ENCODE measurements at regions not wholly inside any gene's neighbourhood (a gene's known extent, or its start where the extent isn't known, plus 50 kb on each side); places are given as distances from the start of the nearest gene placed in this dataset.

DNA sequence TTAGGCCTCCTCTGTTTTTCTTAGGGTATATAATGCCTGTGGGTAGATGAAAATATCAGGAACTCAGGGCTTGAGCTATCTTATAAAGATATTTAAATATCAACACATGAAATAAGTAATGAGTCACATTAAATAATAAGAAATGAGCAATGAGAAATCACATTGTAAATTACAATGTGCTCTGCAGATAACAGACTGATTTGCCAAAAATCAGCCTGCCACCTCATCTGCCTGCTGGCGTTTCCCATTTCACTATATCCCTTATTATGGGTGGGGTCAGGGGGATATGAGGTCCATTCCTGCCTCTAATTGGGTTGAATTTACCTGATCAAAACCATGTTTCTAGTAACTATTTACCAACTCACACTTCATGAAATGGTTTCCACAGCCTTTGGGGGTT is 335.2 kb downstream of the CDC5L start:
- ATAC-seq = no peak
- in situ Hi-C loops (cut with HindIII; ENCODE audit: low pct_unique_long_range_greater_than_20kb, low sequenced_read_pairs) (no loop called here), intact Hi-C loops (cut with micrococcal nuclease; ENCODE audit: unreplicated experiment) (no loop called here)
- Histone ChIP-seq H3K36me3 (ENCODE audit: control insufficient read depth, insufficient read depth, low read length) (no peaks in the 10 kb centered on the region), H3K9me3 (ENCODE audit: control insufficient read depth, insufficient read depth, low read depth, low read length) (no peaks in the 10 kb centered on the region), H3K4me1 (ENCODE audit: control insufficient read depth, insufficient read depth, low read length) (no peaks in the 10 kb centered on the region; the same call in 1 of the 2 replicates), H3K4me3 (ENCODE audit: low read depth in 2 of 2, low read length in 2 of 2) (no peak overlapping the region), H3K27ac (ENCODE audit: low read length) (no peak overlapping the region), H3K27me3 (ENCODE audit: control insufficient read depth, insufficient read depth, low read length) (no peaks in the 10 kb centered on the region; the same call in 1 of the 2 replicates)
- BruUV-seq (replicated peaks) = no TSS peak
- ChIA-PET POLR2A (no interaction called here), CTCF (no interaction called here)
- no peak for DNase-seq (ENCODE audit: low read depth, low spot score)
- TF ChIP-seq TCF7L2 (IDR thresholded peaks at IDR 0.05; ENCODE audit: low read depth, low read length) = no peak
- TF ChIP-seq, protein P1, sequence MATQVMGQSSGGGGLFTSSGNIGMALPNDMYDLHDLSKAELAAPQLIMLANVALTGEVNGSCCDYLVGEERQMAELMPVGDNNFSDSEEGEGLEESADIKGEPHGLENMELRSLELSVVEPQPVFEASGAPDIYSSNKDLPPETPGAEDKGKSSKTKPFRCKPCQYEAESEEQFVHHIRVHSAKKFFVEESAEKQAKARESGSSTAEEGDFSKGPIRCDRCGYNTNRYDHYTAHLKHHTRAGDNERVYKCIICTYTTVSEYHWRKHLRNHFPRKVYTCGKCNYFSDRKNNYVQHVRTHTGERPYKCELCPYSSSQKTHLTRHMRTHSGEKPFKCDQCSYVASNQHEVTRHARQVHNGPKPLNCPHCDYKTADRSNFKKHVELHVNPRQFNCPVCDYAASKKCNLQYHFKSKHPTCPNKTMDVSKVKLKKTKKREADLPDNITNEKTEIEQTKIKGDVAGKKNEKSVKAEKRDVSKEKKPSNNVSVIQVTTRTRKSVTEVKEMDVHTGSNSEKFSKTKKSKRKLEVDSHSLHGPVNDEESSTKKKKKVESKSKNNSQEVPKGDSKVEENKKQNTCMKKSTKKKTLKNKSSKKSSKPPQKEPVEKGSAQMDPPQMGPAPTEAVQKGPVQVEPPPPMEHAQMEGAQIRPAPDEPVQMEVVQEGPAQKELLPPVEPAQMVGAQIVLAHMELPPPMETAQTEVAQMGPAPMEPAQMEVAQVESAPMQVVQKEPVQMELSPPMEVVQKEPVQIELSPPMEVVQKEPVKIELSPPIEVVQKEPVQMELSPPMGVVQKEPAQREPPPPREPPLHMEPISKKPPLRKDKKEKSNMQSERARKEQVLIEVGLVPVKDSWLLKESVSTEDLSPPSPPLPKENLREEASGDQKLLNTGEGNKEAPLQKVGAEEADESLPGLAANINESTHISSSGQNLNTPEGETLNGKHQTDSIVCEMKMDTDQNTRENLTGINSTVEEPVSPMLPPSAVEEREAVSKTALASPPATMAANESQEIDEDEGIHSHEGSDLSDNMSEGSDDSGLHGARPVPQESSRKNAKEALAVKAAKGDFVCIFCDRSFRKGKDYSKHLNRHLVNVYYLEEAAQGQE (IDR thresholded peaks at IDR 0.05; ENCODE audit: insufficient read depth in 1 of 2, low read depth in 2 of 2, low read length in 1 of 2) = no peak
- no peak for TF ChIP-seq POLR2AphosphoS5 (IDR thresholded peaks at IDR 0.05; ENCODE audit: low read depth, low read length)
- no peak for TF ChIP-seq CTCF (IDR thresholded peaks at IDR 0.05)
- TF ChIP-seq SIN3A (IDR thresholded peaks at IDR 0.05; ENCODE audit: borderline replicate concordance, insufficient read depth, low read depth, low read length) = no peak

- no peaks in the 10 kb centered on the region; the same call in 1 of the 2 replicates for H3K4me1 ChIP-seq (ENCODE audit: control insufficient read depth, insufficient read depth, low read length)
- TF ChIP-seq POLR2AphosphoS5 (IDR thresholded peaks at IDR 0.05; ENCODE audit: low read depth, low read length) = no peak
- TF ChIP-seq SIN3A (IDR thresholded peaks at IDR 0.05; ENCODE audit: borderline replicate concordance, insufficient read depth, low read depth, low read length) = no peak
- TF ChIP-seq, protein P1 (IDR thresholded peaks at IDR 0.05; ENCODE audit: insufficient read depth in 1 of 2, low read depth in 2 of 2, low read length in 1 of 2) = no peak
- no peak for TF ChIP-seq TCF7L2 (IDR thresholded peaks at IDR 0.05; ENCODE audit: low read depth, low read length)
- TF ChIP-seq CTCF (IDR thresholded peaks at IDR 0.05) = no peak
- H3K27me3 ChIP-seq (ENCODE audit: control insufficient read depth, insufficient read depth, low read length) = no peaks in the 10 kb centered on the region; the same call in 1 of the 2 replicates
- no peak overlapping the region for H3K27ac ChIP-seq (ENCODE audit: low read length)
- POLR2A ChIA-PET = no interaction called here
- H3K4me3 ChIP-seq (ENCODE audit: low read depth in 2 of 2, low read length in 2 of 2) = no peak overlapping the region
- intact Hi-C loops (cut with micrococcal nuclease; ENCODE audit: unreplicated experiment) (no loop called here), in situ Hi-C loops (cut with HindIII; ENCODE audit: low pct_unique_long_range_greater_than_20kb, low sequenced_read_pairs) (no loop called here)
- CTCF ChIA-PET = no interaction called here
- no peaks in the 10 kb centered on the region for H3K9me3 ChIP-seq (ENCODE audit: control insufficient read depth, insufficient read depth, low read depth, low read length)
- no peak for DNase-seq (ENCODE audit: low read depth, low spot score)
- no TSS peak for BruUV-seq (replicated peaks)
- ATAC-seq = no peak
- no peaks in the 10 kb centered on the region for H3K36me3 ChIP-seq (ENCODE audit: control insufficient read depth, insufficient read depth, low read length)
These were observed 336.1 kb downstream of the CDC5L start for GRCh38 chr6:44723439-44724197.
